ENCODE measurements at regions not wholly inside any gene's neighbourhood (a gene's known extent, or its start where the extent isn't known, plus 50 kb on each side); places are given as distances from the start of the nearest gene placed in this dataset.

- Histone ChIP-seq H3K9me3 (no peaks in the 10 kb centered on the region), H3K4me1 (no peaks in the 10 kb centered on the region), H3K4me3 (no peak overlapping the region), H3K27me3 (no peaks in the 10 kb centered on the region), H3K36me3 (replicated peaks in 1 of 2; ENCODE audit: insufficient read depth in 1 of 2, low read depth in 2 of 2) (no peaks in the 10 kb centered on the region), H3K27ac (no peak overlapping the region)
- DNase-seq (no peak), ATAC-seq (no peak)
- no peak for TF ChIP-seq CTCF (IDR thresholded peaks at IDR 0.05)
- no peak for TF ChIP-seq POLR2A (IDR thresholded peaks at IDR 0.05)
- WGBS, 2 donors = 31 to 45% methylated on average over 6 of the region's 6 CpGs
- intact Hi-C loops (cut with DNase I) = no loop called here
These were observed 1217.0 kb upstream of the PRKX start for GRCh38 chrX:4930426-4930825.

DNA sequence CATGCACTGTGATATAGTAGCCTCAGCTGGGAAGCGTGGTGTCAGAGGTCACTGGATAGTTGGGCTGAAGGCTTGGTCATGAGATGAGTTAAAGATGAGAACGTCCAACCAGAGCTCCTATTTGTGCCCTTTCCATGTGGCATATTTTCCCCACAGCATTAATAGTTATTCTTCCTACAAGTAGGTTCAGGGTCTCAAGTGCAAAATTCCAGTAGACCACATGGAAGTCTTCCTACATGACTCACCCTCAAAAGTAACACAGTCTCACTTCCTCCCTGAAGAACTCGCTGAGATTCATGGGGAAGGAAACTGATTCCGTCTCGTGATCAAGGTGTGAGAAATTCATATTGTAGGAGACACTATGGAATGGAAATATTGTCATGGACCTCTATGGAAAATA is 1212.5 kb upstream of the PRKX start:
- H3K4me1 ChIP-seq = no peaks in the 10 kb centered on the region
- no peaks in the 10 kb centered on the region for H3K36me3 ChIP-seq (replicated peaks in 1 of 2; ENCODE audit: insufficient read depth in 1 of 2, low read depth in 2 of 2)
- ATAC-seq (no peak), DNase-seq (no peak)
- WGBS, 2 donors = 68 to 80% methylated on average over 5 of the region's 5 CpGs
- intact Hi-C loops (cut with DNase I) = no loop called here
- H3K9me3 ChIP-seq = no peaks in the 10 kb centered on the region
- H3K27me3 ChIP-seq = no peaks in the 10 kb centered on the region
- TF ChIP-seq CTCF (IDR thresholded peaks at IDR 0.05) (no peak), POLR2A (IDR thresholded peaks at IDR 0.05) (no peak)
- no peak overlapping the region for H3K4me3 ChIP-seq
- H3K27ac ChIP-seq = no peak overlapping the region

GRCh38 chrX:4909348-4909747 is 1195.9 kb upstream of the PRKX start:
- ATAC-seq (no peak), DNase-seq (no peak)
- Histone ChIP-seq H3K36me3 (replicated peaks in 1 of 2; ENCODE audit: insufficient read depth in 1 of 2, low read depth in 2 of 2) (no peaks in the 10 kb centered on the region), H3K9me3 (no peaks in the 10 kb centered on the region), H3K4me3 (no peak overlapping the region), H3K4me1 (no peaks in the 10 kb centered on the region), H3K27me3 (no peaks in the 10 kb centered on the region), H3K27ac (no peak overlapping the region)
- WGBS, 2 donors = 45 to 62% methylated on average over 5 of the region's 5 CpGs
- intact Hi-C loops (cut with DNase I) = no loop called here
- TF ChIP-seq POLR2A (IDR thresholded peaks at IDR 0.05) = no peak
- TF ChIP-seq CTCF (IDR thresholded peaks at IDR 0.05) = no peak

DNA sequence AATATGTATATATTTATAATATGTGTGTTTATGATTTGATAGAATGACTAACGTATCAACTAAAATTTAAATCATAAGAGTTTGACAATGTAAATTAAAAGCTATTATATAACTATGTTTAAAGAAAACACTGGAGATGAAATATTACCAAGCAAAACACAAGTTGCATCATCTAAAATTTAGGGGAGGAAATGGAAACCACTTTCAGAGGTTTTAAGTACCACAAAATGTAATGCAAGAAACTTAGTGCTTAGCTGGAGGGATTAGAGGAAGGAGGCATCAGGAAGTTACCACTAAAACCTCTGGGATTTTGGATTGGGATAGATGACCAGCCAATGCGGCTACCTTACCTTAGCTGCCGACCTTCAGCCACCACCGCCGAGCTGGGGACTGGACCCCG is 1192.1 kb upstream of the PRKX start:
- Histone ChIP-seq H3K4me3 (no peak overlapping the region), H3K36me3 (replicated peaks in 1 of 2; ENCODE audit: insufficient read depth in 1 of 2, low read depth in 2 of 2) (no peaks in the 10 kb centered on the region), H3K27ac (no peak overlapping the region), H3K9me3 (no peaks in the 10 kb centered on the region), H3K4me1 (no peaks in the 10 kb centered on the region), H3K27me3 (no peaks in the 10 kb centered on the region)
- TF ChIP-seq CTCF (IDR thresholded peaks at IDR 0.05) = no peak
- no peak for TF ChIP-seq POLR2A (IDR thresholded peaks at IDR 0.05)
- DNase-seq (no peak), ATAC-seq (no peak)
- intact Hi-C loops (cut with DNase I) = no loop called here
- WGBS, 2 donors = 59 to 69% methylated on average over 1 to 6 of the region's 6 CpGs

GRCh38 chrX:4881277-4881676 is 1167.8 kb upstream of the PRKX start:
- Histone ChIP-seq H3K27ac (no peak overlapping the region), H3K9me3 (no peaks in the 10 kb centered on the region), H3K4me3 (no peak overlapping the region), H3K27me3 (no peaks in the 10 kb centered on the region), H3K4me1 (no peaks in the 10 kb centered on the region), H3K36me3 (replicated peaks in 1 of 2; ENCODE audit: insufficient read depth in 1 of 2, low read depth in 2 of 2) (no peaks in the 10 kb centered on the region)
- ATAC-seq (no peak), DNase-seq (no peak)
- TF ChIP-seq POLR2A (IDR thresholded peaks at IDR 0.05) = no peak
- TF ChIP-seq CTCF (IDR thresholded peaks at IDR 0.05) = no peak
- intact Hi-C loops (cut with DNase I) = no loop called here
- WGBS, 2 donors = 55 to 57% methylated on average over 2 of the region's 2 CpGs
